GM19035 (cell line): ENCODE measurements at regions not wholly inside any gene's neighbourhood (a gene's known extent, or its start where the extent isn't known, plus 50 kb on each side); places are given as distances from the start of the nearest gene placed in this dataset.

Experiments used
- ATAC-seq: cut with Tn5 transposase; IDR thresholded peaks from one replicate; pipeline ENCODE4 v1.9.1; 2021; ENCODE audit not compliant: unreplicated experiment

DNA sequence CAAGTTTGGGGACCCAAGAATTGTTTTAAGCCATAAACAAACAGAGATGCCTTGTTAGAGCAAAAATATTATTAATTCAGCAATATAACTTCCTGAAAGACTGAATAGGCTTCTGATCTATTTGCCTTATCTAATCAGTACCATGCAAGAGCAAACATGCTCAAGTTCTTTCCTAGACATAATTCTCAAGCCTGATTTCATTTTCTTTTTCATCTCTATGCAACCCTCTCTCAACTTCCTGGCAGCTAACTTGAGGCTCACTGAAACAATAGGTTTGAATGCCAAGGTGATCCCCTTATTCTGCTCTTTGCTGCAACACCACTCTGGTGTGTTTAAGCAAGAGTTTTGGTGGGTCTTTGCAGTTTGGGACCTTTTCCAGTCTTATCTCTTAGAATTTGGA is 230.9 kb upstream of the CD96 start:
- peak; percentile 45 for ATAC-seq

- peak; percentile 78 for ATAC-seq
These were observed 230.2 kb upstream of the CD96 start for GRCh38 chr3:111311709-111312235.

- no peak for ATAC-seq
These were observed 227.7 kb upstream of the CD96 start for GRCh38 chr3:111314181-111314873.

GRCh38 chr3:111314898-111315297 is 227.1 kb upstream of the CD96 start:
- ATAC-seq = no peak

DNA sequence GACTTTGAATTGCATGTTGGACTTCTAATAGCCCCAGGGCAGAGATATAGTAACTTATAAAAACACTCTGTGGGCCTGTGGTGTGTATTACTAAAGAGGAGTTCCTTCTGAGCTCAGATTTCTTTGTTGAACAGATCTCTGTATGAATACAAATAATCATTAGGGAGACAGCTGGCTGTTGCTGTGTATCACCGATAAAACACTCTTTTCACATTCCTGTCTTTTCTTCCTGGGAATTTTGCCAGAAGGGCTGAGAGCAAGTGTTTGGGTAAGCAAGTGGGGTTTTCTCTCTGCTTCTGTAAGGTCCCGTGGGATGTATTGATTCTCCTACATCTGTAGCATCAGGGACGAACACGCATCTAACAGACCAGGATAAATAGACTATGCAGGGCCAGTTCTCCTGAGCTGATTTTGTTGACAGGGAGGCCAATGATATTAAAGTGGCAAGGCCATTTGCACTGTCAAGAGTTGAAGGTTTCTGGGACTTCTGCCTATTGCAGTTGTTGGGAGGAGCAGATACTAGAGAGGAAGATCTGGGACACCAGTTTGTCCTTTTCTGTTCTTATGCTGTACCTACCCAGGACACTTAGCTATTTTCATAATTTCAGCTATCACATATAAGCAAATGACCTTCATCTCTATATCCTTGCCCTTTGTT is 225.9 kb upstream of the CD96 start:
- ATAC-seq = no peak

- ATAC-seq = no peak
These were observed 223.7 kb upstream of the CD96 start for GRCh38 chr3:111318289-111318688.

DNA sequence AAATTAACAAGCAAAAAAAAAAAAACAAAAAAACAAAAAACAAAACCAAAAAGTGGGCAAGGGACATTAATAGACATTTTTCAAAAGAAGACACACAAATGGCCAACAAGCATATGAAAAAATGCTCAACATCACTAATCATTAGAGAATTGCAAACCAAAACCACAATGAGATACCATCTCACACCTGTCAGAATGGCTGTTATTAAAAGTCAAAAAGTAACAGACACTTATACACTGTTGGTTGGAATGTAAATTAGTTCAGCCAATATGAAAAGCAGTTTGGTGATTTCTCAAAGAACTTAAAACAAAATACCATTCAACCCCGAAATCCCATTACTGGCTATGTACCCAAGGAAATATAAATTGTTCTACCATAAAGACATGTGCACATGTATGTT is 222.4 kb upstream of the CD96 start:
- ATAC-seq = no peak

DNA sequence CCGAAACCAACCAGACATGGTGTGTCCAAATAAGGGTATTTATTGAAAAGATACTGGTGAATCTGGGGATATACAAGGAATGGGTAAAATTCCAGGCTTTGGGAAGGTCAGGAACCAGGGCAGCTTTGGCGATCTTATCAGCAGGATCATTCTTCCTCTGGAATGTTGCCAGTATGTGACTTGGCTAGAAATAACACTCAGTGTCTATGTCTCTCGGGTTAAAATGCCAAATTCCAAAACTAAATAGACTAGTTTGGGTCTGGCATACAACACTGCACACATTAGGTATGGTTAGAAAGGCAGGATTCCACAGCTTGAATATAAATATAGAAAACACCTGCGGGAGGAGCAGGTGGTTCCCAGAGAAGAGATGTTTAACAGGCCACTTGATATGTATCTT is 220.2 kb upstream of the CD96 start:
- ATAC-seq = no peak

- ATAC-seq = no peak
These were observed 219.0 kb upstream of the CD96 start for GRCh38 chr3:111323019-111323418.

DNA sequence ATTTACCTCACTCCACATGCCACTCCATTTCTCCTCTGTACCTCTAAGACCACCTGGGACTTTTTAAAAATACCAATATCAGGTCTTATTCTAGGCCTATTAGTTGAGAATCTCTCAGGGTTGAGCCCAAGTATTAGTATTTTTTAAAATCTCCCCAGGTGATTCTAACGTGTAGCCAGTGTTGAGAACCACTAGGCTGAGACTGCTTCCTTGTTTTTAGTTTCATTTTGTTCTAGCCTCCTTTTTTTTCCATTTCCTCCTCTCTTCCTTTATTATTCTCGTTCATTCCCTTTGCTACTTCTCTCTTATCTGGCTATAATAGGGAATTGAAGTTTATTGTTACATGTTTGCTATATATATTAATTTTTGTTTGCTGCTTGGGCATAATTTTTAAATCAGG is 217.8 kb upstream of the CD96 start:
- no peak for ATAC-seq

- no peak for ATAC-seq
These were observed 217.4 kb upstream of the CD96 start for GRCh38 chr3:111324645-111325044.

DNA sequence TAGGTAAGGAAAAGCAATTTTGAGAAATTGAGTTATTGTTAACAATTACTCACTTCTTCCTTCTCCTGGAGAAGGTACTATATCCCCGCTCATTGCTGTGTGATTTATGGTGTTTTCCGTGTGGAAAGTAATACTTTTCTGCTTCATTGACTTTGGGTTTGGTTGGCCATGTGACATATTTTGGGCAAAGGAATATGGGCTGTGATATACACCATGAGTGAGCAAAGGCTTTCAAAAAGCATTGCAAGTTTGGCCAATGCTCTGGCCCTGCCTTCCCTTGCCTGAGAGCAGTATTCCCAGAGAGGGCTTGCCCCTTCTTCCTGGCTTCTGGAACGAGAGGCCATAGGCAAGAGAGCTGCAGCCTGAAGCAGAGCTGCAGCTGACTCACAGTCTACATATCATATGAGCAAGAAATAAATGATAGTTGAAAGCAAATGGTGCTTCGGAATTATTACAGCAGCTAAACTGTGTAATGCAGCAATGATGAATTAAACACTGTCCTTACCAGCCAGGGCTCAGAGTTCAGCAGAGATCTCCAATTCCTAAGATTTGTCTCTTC is 216.8 kb upstream of the CD96 start:
- no peak for ATAC-seq

DNA sequence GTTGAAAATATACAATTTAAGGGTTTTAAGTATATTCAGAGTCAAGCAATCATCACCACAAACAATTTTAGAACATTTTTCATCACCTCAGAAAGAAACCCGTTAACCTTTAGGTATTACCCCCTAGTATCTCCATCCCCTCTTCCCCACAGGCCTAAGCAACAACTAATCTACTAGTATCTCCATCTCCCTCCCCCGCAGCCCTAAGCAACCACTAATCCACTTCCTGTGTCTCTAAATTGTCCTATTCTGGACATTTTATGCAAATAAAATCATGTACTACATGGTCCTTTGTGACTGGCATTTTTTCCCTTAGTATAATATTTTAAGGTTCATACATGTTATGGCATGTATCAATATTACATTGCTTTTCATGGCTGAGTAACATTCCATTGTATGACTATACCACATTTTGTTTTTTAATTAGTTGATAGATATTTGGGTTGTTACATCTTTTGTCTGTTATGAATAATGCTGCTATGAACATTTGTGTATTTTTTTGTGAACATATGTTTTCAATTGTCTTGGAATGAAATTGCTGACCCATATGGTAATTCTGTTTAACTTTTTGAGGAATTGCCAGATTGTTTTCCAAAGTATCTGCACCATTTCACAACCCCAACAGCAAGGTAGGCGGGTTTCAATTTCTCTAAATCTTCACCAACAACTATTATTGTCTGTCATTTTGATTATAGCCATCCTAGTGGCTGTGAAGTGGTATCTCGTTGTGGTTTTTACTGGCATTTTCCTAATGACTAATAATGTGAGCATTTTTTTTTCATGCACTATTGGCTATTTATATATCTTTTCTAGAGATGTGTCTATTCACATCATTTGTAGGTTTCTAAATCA is 215.6 kb upstream of the CD96 start:
- no peak for ATAC-seq

DNA sequence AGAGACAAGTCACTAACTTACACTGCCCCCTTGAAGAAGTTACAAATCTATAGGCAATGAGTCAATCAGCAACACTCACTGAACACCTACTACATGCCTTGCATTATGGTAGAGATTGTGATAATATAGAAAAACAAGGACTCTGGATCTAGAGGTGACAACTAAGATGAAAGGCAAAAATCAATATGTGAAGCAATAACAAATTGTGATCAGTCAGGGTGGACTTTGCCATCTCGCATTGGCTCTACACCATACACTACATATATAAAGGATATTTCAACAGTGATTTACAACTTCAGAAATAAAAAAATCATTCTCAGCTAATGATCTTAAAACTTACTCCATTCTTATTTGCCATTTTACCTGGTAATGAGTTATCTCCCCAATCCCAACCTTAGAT is 210.7 kb upstream of the CD96 start:
- ATAC-seq = no peak

DNA sequence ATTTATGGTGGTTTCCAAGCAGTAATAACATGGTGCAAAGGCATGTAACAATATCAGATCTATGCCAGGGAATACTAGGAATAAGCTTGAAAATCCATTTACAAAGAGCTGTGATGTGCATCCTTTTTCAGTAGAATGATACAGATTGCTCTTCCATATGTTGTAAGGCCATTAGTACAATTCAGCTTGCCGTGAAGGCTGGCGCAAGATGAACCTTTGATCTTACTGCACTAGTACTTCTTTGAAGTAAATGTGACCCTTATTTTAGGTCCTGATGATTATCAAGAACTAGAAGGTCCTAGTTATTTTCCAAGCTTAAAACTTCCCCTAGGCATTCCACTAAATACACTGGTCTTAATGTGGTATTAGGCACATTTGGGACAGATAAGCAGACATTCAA is 210.1 kb upstream of the CD96 start:
- ATAC-seq = no peak

GRCh38 chr3:111332488-111333080 is 209.4 kb upstream of the CD96 start:
- ATAC-seq = no peak

GRCh38 chr3:111333642-111334041 is 208.4 kb upstream of the CD96 start:
- ATAC-seq = no peak

GRCh38 chr3:111335512-111336303 is 206.3 kb upstream of the CD96 start:
- ATAC-seq = no peak

DNA sequence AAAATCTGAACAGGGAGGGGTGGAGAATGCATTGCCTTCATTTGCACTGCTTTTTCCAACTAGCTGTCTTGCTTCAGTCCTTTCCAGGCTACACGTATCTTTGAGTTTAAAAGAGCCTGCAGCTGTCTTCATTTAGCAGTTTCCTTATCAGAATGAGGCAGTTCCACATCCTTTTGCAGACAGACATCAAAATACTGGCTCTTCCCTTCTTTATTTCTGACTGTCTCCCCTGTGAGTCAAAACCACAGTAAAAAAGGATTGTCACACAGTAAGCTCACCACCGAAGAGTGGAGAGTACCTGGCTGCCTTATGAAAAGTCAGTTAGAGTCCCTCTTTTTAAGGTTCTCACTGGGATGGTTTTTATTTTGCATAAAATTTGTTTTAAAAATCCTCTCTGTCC is 205.5 kb upstream of the CD96 start:
- no peak for ATAC-seq

DNA sequence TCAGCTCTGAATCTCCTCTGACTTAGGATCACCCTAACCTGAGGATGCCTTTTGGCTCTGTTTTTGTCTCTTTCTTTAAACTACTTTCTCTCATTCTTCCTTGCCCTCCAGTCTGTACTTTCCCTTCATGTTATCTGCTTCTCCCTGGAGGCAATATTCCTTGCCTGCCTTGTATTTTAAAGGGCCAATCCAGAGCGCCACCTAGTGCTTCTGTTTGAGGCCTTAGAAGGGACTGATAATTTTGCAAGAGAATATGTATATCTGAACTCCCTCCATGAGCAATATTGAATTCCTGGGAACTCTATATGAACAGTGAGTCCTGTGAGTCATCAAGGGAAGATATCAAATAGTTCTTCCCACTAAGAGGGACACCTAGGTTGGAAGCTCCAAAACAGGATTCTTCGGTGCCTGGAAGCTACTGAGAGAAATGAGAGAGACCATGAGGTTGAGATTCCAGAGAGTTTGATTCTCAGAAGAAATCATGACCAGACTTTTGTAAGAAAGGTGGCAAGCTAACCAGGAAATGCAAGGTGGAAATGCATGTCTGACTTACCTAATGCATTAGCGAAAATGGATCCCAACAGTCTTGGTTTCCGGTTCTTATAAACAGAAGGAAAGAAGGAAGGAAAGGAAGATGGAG is 203.8 kb upstream of the CD96 start:
- ATAC-seq = no peak
